ENCODE measurements at regions not wholly inside any gene's neighbourhood (a gene's known extent, or its start where the extent isn't known, plus 50 kb on each side); places are given as distances from the start of the nearest gene placed in this dataset.

GRCh38 chr3:10713656-10714055 lies 102.4 kb upstream of the SLC6A11 start:
- no peak for TF ChIP-seq CTCF (IDR thresholded peaks at IDR 0.05; ENCODE audit: low read length, missing control alignments)
- DNase-seq (ENCODE audit: low read depth), result no peak
- H3K4me3 ChIP-seq (replicated peaks; ENCODE audit: low read depth, low read length), result no peak overlapping the region

- H3K4me3 ChIP-seq (replicated peaks; ENCODE audit: low read depth, low read length), result no peak overlapping the region
- TF ChIP-seq CTCF (IDR thresholded peaks at IDR 0.05; ENCODE audit: low read length, missing control alignments), result no peak
- DNase-seq (ENCODE audit: low read depth), result no peak
Measured at GRCh38 chr3:10715886-10716285, 100.1 kb upstream of the SLC6A11 start.

GRCh38 chr3:10716964-10717363 lies 99.1 kb upstream of the SLC6A11 start:
- no peak for TF ChIP-seq CTCF (IDR thresholded peaks at IDR 0.05; ENCODE audit: low read length, missing control alignments)
- no peak overlapping the region for H3K4me3 ChIP-seq (replicated peaks; ENCODE audit: low read depth, low read length)
- DNase-seq (ENCODE audit: low read depth), result no peak

GRCh38 chr3:10717756-10718155 lies 98.3 kb upstream of the SLC6A11 start:
- DNase-seq (ENCODE audit: low read depth), result no peak
- no peak for TF ChIP-seq CTCF (IDR thresholded peaks at IDR 0.05; ENCODE audit: low read length, missing control alignments)
- no peak overlapping the region for H3K4me3 ChIP-seq (replicated peaks; ENCODE audit: low read depth, low read length)

- no peak for DNase-seq (ENCODE audit: low read depth)
- no peak for TF ChIP-seq CTCF (IDR thresholded peaks at IDR 0.05; ENCODE audit: low read length, missing control alignments)
- H3K4me3 ChIP-seq (replicated peaks; ENCODE audit: low read depth, low read length), result no peak overlapping the region
Measured at GRCh38 chr3:10721101-10721500, 94.9 kb upstream of the SLC6A11 start.

GRCh38 chr3:10722911-10723310 lies 93.1 kb upstream of the SLC6A11 start:
- no peak overlapping the region for H3K4me3 ChIP-seq (replicated peaks; ENCODE audit: low read depth, low read length)
- TF ChIP-seq CTCF (IDR thresholded peaks at IDR 0.05; ENCODE audit: low read length, missing control alignments), result no peak
- DNase-seq (ENCODE audit: low read depth), result no peak

GRCh38 chr3:10723991-10724390 lies 92.0 kb upstream of the SLC6A11 start:
- DNase-seq (ENCODE audit: low read depth), result no peak
- no peak for TF ChIP-seq CTCF (IDR thresholded peaks at IDR 0.05; ENCODE audit: low read length, missing control alignments)
- H3K4me3 ChIP-seq (replicated peaks; ENCODE audit: low read depth, low read length), result no peak overlapping the region

Measured in fibroblast of pulmonary artery (primary cell).